GM06990 (cell line): ENCODE measurements at regions not wholly inside any gene's neighbourhood (a gene's known extent, or its start where the extent isn't known, plus 50 kb on each side); places are given as distances from the start of the nearest gene placed in this dataset.
A peak's percentile ranks its signal among the peaks of the same experiment; 100 is the strongest.

Experiments used
- DNase-seq: peaks from one replicate; pipeline ENCODE4 v3.0.0-alpha.2; 2011; ENCODE audit not compliant: insufficient read length; ENCODE audit errors: extremely low read depth
- H3K27me3 ChIP-seq: replicated peaks from 2 replicates; pipeline ENCODE4 v1.6.0; 2011; ENCODE audit warnings: low read length; ENCODE audit not compliant: control insufficient read depth, insufficient read depth
- H3K36me3 ChIP-seq: 2 replicates; pipeline ENCODE4 v1.5.1; 2011; ENCODE audit warnings: low read length; ENCODE audit not compliant: control insufficient read depth, insufficient read depth
- H3K4me3 ChIP-seq: replicated peaks from 2 replicates; pipeline ENCODE4 v1.5.1; 2011; ENCODE audit warnings: low read depth, mild to moderate bottlenecking, control low read depth, low read length
- CTCF ChIP-seq: IDR thresholded peaks from 2 replicates; pipeline ENCODE4 v1.5.1; 2011; ENCODE audit warnings: low read length, control low read depth, mild to moderate bottlenecking, inconsistent platforms; ENCODE audit not compliant: insufficient read depth, poor library complexity, severe bottlenecking

GRCh38 chr14:105873870-105874512, 347.6 kb downstream of the TMEM121 start:
- Histone ChIP-seq H3K36me3 (no peaks in the 10 kb centered on the region), H3K4me3 (peak overlapping the region; percentile 41), H3K27me3 (no peaks in the 10 kb centered on the region)
- no peak for TF ChIP-seq CTCF
- no peak for DNase-seq

- Histone ChIP-seq H3K27me3 (no peaks in the 10 kb centered on the region), H3K4me3 (no peak overlapping the region), H3K36me3 (no peaks in the 10 kb centered on the region)
- no peak for DNase-seq
- TF ChIP-seq CTCF: no peak
These were observed 349.8 kb downstream of the TMEM121 start for GRCh38 chr14:105876158-105876557.

- no peak for TF ChIP-seq CTCF
- no peaks in the 10 kb centered on the region for H3K36me3 ChIP-seq
- H3K4me3 ChIP-seq: no peak overlapping the region
- H3K27me3 ChIP-seq: no peaks in the 10 kb centered on the region
- DNase-seq: no peak
These were observed 350.4 kb downstream of the TMEM121 start for GRCh38 chr14:105876829-105877228.

GRCh38 chr14:105877645-105878044, 351.3 kb downstream of the TMEM121 start:
- no peak for TF ChIP-seq CTCF
- Histone ChIP-seq H3K4me3 (no peak overlapping the region), H3K36me3 (no peaks in the 10 kb centered on the region), H3K27me3 (no peaks in the 10 kb centered on the region)
- no peak for DNase-seq

- DNase-seq: no peak
- no peaks in the 10 kb centered on the region for H3K36me3 ChIP-seq
- no peak overlapping the region for H3K4me3 ChIP-seq
- no peaks in the 10 kb centered on the region for H3K27me3 ChIP-seq
- no peak for TF ChIP-seq CTCF
These were observed 351.7 kb downstream of the TMEM121 start for GRCh38 chr14:105878125-105878524.

- no peak for DNase-seq
- no peak for TF ChIP-seq CTCF
- H3K36me3 ChIP-seq: no peaks in the 10 kb centered on the region
- H3K4me3 ChIP-seq: no peak overlapping the region
- no peaks in the 10 kb centered on the region for H3K27me3 ChIP-seq
These were observed 352.2 kb downstream of the TMEM121 start for GRCh38 chr14:105878554-105878953.
